AG04449 (cell line): ENCODE measurements at regions not wholly inside any gene's neighbourhood (a gene's known extent, or its start where the extent isn't known, plus 50 kb on each side); places are given as distances from the start of the nearest gene placed in this dataset.

Source experiments
- CTCF ChIA-PET: fragments of 350-600 bp; formaldehyde crosslinking; extraction: SDS; loops from one replicate; lab custom pipeline; 2021; ENCODE audit warnings: antibody characterized with exemption; lab: Yijun Ruan, JAX
- POLR2A ChIA-PET: fragments of 400-600, 350-600 bp; formaldehyde crosslinking; extraction: SDS; loops from one replicate; lab custom pipeline; 2020; ENCODE audit warnings: antibody characterized with exemption, inconsistent platforms; lab: Yijun Ruan, JAX
- DNase-seq: peaks from one replicate; pipeline ENCODE4 v3.0.0-alpha.2; 2010; ENCODE audit warnings: low read depth, low spot score
- H3K4me3 ChIP-seq: 2 replicates; pipeline ENCODE4 v1.5.1; 2011; ENCODE audit warnings: low read depth, mild to moderate bottlenecking, control low read depth, low read length
- CTCF ChIP-seq: IDR thresholded peaks from one replicate; pipeline ENCODE4 v1.5.1; 2011; ENCODE audit warnings: mild to moderate bottlenecking, moderate library complexity, low read length, control low read depth, inconsistent platforms; ENCODE audit not compliant: insufficient read depth; ENCODE audit errors: missing control alignments

GRCh38 chr6:91487696-91488392 lies 901.0 kb upstream of the MAP3K7 start:
- CTCF ChIA-PET: no interaction called here
- POLR2A ChIA-PET: no interaction called here
- no peak overlapping the region for H3K4me3 ChIP-seq
- no peak for DNase-seq
- TF ChIP-seq CTCF: no peak

- TF ChIP-seq CTCF: no peak
- DNase-seq: no peak
- POLR2A ChIA-PET: no interaction called here
- CTCF ChIA-PET: no interaction called here
- no peak overlapping the region for H3K4me3 ChIP-seq
Observed at GRCh38 chr6:91486200-91486599, 899.3 kb upstream of the MAP3K7 start.

- no peak for DNase-seq
- CTCF ChIA-PET: no interaction called here
- POLR2A ChIA-PET: no interaction called here
- H3K4me3 ChIP-seq: no peak overlapping the region
- TF ChIP-seq CTCF: no peak
Observed at GRCh38 chr6:91485047-91485446, 898.2 kb upstream of the MAP3K7 start.

GRCh38 chr6:91483415-91484105 lies 896.7 kb upstream of the MAP3K7 start:
- H3K4me3 ChIP-seq: no peak overlapping the region
- TF ChIP-seq CTCF: no peak
- CTCF ChIA-PET: interaction anchor here (0.7 kb wide), 1 partner anchor 1909 kb away, joined by 3 read pairs; no protein-coding TSS in a partner anchor
- DNase-seq: no peak
- POLR2A ChIA-PET: no interaction called here

- H3K4me3 ChIP-seq: no peak overlapping the region
- TF ChIP-seq CTCF: no peak
- DNase-seq: no peak
- POLR2A ChIA-PET: no interaction called here
- CTCF ChIA-PET: no interaction called here
Observed at GRCh38 chr6:91482498-91482897, 895.6 kb upstream of the MAP3K7 start.

- no peak for TF ChIP-seq CTCF
- DNase-seq: no peak
- ChIA-PET CTCF (no interaction called here), POLR2A (no interaction called here)
- no peak overlapping the region for H3K4me3 ChIP-seq
Observed at GRCh38 chr6:91480402-91480801, 893.5 kb upstream of the MAP3K7 start.
